Activated naive CD4-positive, alpha-beta T cell treated with anti-CD3 and anti-CD28 coated beads for 36 hours (primary cell): ENCODE measurements at regions not wholly inside any gene's neighbourhood (a gene's known extent, or its start where the extent isn't known, plus 50 kb on each side); places are given as distances from the start of the nearest gene placed in this dataset.

Experiments used
- CTCF ChIA-PET: fragments of 350-600 bp; sonication (Branson Sonifier 250); formaldehyde crosslinking; loops from one replicate; lab custom pipeline; 2021; ENCODE audit warnings: antibody characterized with exemption; lab: Charles Lee
- DNase-seq: peaks from one replicate; pipeline ENCODE4 v3.0.0-alpha.2; 2020
- H3K27ac Mint-ChIP-seq: one replicate; pipeline ENCODE4 v1.8.0; 2021; ENCODE audit warnings: mild to moderate bottlenecking, mixed read lengths
- H3K27me3 Mint-ChIP-seq: one replicate; pipeline ENCODE4 v1.8.0; 2021; ENCODE audit warnings: low read depth, mixed read lengths
- H3K36me3 Mint-ChIP-seq: one replicate; pipeline ENCODE4 v1.8.0; 2021; ENCODE audit warnings: low read depth, mixed read lengths
- H3K4me1 Mint-ChIP-seq: one replicate; pipeline ENCODE4 v1.8.0; 2021; ENCODE audit warnings: low read depth, mixed read lengths
- H3K4me3 Mint-ChIP-seq: one replicate; pipeline ENCODE4 v1.8.0; 2021; ENCODE audit warnings: mild to moderate bottlenecking, moderate library complexity, mixed read lengths
- H3K9me3 Mint-ChIP-seq: one replicate; pipeline ENCODE4 v1.8.0; 2021; ENCODE audit warnings: mixed read lengths
- intact Hi-C: fragments of 100-400 bp; cut with micrococcal nuclease; formaldehyde crosslinking; loops from one replicate; pipeline ENCODE4 v1.15.1; 2023

DNA sequence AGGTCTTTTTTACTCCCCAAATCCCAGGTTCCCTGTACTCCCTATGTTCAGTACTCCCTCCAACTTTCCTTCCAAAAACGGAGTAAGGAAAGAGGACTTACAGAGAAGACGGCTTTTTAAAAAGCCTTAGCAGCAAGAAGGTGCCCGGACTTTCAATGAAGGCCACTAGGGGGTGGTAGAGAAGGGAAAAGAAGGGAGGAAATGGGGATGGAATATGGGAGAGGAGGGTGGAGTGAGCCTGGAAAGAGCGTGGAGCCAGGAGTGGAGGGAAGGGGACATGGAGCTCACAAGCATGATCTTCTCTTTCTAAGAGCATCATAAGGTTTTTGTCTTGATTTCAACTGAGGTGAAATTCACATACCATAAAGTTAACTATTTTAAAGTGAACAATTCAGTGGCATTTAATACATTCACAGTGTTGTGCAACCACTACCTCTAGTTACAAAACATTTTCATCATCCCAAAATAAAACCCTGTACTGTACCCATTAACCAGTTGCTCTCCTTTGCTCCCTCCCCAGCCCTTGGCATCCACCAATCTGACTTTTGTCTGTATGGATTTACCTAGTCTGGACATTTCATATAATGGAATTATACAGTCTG is 129.9 kb downstream of the ZNF281 start:
- Mint-ChIP-seq H3K4me3 (no peak overlapping the region), H3K27me3 (no peaks in the 10 kb centered on the region), H3K4me1 (no peaks in the 10 kb centered on the region), H3K9me3 (no peaks in the 10 kb centered on the region), H3K36me3 (no peaks in the 10 kb centered on the region), H3K27ac (no peak overlapping the region)
- DNase-seq = peak; percentile 62
- intact Hi-C loops = loop anchor here (1.0 kb wide), 2 partner anchors 208 to 230 kb away; no protein-coding TSS in a partner anchor
- CTCF ChIA-PET = interaction anchor here (0.7 to 2.9 kb wide), 22 partner anchors 15 to 250 kb away, joined by 3 to 13 read pairs (median 3); no protein-coding TSS in a partner anchor

- Mint-ChIP-seq H3K9me3 (no peaks in the 10 kb centered on the region), H3K27ac (no peak overlapping the region), H3K36me3 (no peaks in the 10 kb centered on the region), H3K4me3 (no peak overlapping the region), H3K4me1 (peaks cover 7% of the 10 kb centered on the region), H3K27me3 (no peaks in the 10 kb centered on the region)
- intact Hi-C loops = loop anchor here (1.0 kb wide), 2 partner anchors 137 to 592 kb away; no protein-coding TSS in a partner anchor
- DNase-seq = no peak
- CTCF ChIA-PET = interaction anchor here (0.6 to 1.4 kb wide), 8 partner anchors 13 to 280 kb away, joined by 3 to 9 read pairs (median 4); no protein-coding TSS in a partner anchor
Observed at GRCh38 chr1:200275816-200276453, 133.9 kb downstream of the ZNF281 start.

DNA sequence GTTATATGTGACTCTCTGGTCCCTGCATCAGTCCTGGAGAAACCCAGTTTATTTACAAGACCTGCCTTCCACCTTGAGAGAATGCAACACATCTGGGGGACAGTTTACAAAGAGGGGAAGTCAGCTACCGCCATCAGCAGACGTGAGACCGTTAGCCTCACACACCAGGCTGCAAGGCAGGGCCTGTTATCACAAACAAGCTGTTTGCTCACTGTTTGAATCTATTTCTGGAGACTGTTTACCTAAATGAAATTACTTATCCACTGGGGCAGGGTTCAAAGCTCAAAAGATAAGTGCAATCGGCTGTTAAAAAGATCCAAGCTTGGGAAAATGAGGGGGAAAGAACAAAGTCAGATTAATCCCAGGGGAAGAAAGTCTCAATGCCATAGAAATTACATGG is 134.4 kb downstream of the ZNF281 start:
- Mint-ChIP-seq H3K4me1 (peaks cover 7% of the 10 kb centered on the region), H3K9me3 (no peaks in the 10 kb centered on the region), H3K27ac (no peak overlapping the region), H3K36me3 (no peaks in the 10 kb centered on the region), H3K4me3 (no peak overlapping the region), H3K27me3 (no peaks in the 10 kb centered on the region)
- DNase-seq = no peak
- CTCF ChIA-PET = interaction anchor here (0.6 to 1.4 kb wide), 4 partner anchors 136 to 723 kb away, joined by 3 to 9 read pairs (median 4); no protein-coding TSS in a partner anchor
- intact Hi-C loops = no loop called here

GRCh38 chr1:200274116-200274515 is 135.7 kb downstream of the ZNF281 start:
- Mint-ChIP-seq H3K36me3 (no peaks in the 10 kb centered on the region), H3K27ac (no peak overlapping the region), H3K27me3 (no peaks in the 10 kb centered on the region), H3K4me1 (peaks cover 7% of the 10 kb centered on the region), H3K4me3 (no peak overlapping the region), H3K9me3 (no peaks in the 10 kb centered on the region)
- intact Hi-C loops = no loop called here
- no peak for DNase-seq
- CTCF ChIA-PET = interaction anchor here (0.6 to 1.9 kb wide), 9 partner anchors 38 to 589 kb away, joined by 3 to 6 read pairs (median 3); no protein-coding TSS in a partner anchor

GRCh38 chr1:200272481-200273068 is 137.3 kb downstream of the ZNF281 start:
- Mint-ChIP-seq H3K36me3 (no peaks in the 10 kb centered on the region), H3K4me1 (peaks cover 7% of the 10 kb centered on the region), H3K27me3 (no peaks in the 10 kb centered on the region), H3K9me3 (no peaks in the 10 kb centered on the region), H3K27ac (no peak overlapping the region), H3K4me3 (no peak overlapping the region)
- CTCF ChIA-PET = interaction anchor here (0.6 to 1.0 kb wide), 4 partner anchors 9 to 76 kb away, joined by 3 to 6 read pairs (median 3); no protein-coding TSS in a partner anchor
- intact Hi-C loops = no loop called here
- DNase-seq = no peak

GRCh38 chr1:200269256-200269655 is 140.6 kb downstream of the ZNF281 start:
- Mint-ChIP-seq H3K27me3 (no peaks in the 10 kb centered on the region), H3K4me3 (no peak overlapping the region), H3K9me3 (no peaks in the 10 kb centered on the region), H3K27ac (no peak overlapping the region), H3K36me3 (no peaks in the 10 kb centered on the region), H3K4me1 (peaks cover 7% of the 10 kb centered on the region)
- CTCF ChIA-PET = no interaction called here
- DNase-seq = no peak
- intact Hi-C loops = no loop called here

DNA sequence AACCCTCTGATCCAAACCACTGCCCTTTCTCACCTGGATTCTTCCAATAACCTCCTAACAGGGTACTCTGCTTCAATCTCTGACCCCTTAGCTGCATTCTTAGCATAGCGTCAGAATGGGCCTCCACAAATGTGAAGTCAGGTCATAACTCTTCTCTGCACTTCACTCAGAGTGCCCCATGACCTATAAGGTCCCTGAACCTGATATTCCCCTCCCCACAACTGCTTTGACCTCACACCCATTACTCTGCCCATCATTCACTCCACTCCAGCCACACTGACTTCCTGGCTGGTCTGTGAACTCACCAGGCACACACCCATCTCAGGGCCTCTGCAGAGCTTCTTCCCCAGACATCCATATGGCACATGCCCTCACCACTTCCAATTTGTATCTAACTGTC is 141.9 kb downstream of the ZNF281 start:
- H3K27ac Mint-ChIP-seq = no peak overlapping the region
- H3K9me3 Mint-ChIP-seq = no peaks in the 10 kb centered on the region
- no peak overlapping the region for H3K4me3 Mint-ChIP-seq
- intact Hi-C loops = no loop called here
- CTCF ChIA-PET = no interaction called here
- H3K4me1 Mint-ChIP-seq = no peaks in the 10 kb centered on the region
- no peaks in the 10 kb centered on the region for H3K36me3 Mint-ChIP-seq
- H3K27me3 Mint-ChIP-seq = no peaks in the 10 kb centered on the region
- no peak for DNase-seq

- intact Hi-C loops = no loop called here
- no peak overlapping the region for H3K27ac Mint-ChIP-seq
- no peaks in the 10 kb centered on the region for H3K36me3 Mint-ChIP-seq
- H3K9me3 Mint-ChIP-seq = no peaks in the 10 kb centered on the region
- no peaks in the 10 kb centered on the region for H3K4me1 Mint-ChIP-seq
- no peaks in the 10 kb centered on the region for H3K27me3 Mint-ChIP-seq
- CTCF ChIA-PET = no interaction called here
- no peak for DNase-seq
- no peak overlapping the region for H3K4me3 Mint-ChIP-seq
Observed at GRCh38 chr1:200267458-200267857, 142.4 kb downstream of the ZNF281 start.

DNA sequence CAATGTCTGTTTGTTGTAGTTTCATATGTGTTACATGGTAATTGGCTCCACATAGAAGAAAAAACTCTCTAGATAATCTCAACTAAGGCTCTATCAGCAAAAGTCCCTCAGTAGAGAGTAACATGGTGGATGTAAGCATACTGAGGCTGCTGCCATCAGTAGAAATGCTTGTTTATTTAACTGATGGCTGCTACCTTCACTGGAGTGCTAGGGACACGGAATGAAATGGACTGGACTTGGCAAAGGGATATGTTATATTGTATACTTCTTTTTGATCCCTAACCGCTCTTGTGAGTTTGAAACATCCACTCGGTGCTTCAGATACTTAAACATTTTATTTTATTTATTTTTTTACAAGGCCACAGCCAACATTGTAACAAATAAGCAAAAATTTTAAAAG is 143.0 kb downstream of the ZNF281 start:
- H3K27me3 Mint-ChIP-seq = no peaks in the 10 kb centered on the region
- no peaks in the 10 kb centered on the region for H3K4me1 Mint-ChIP-seq
- no peaks in the 10 kb centered on the region for H3K36me3 Mint-ChIP-seq
- no peaks in the 10 kb centered on the region for H3K9me3 Mint-ChIP-seq
- no peak overlapping the region for H3K4me3 Mint-ChIP-seq
- no peak for DNase-seq
- CTCF ChIA-PET = no interaction called here
- no peak overlapping the region for H3K27ac Mint-ChIP-seq
- intact Hi-C loops = no loop called here

- H3K27ac Mint-ChIP-seq = no peak overlapping the region
- H3K36me3 Mint-ChIP-seq = no peaks in the 10 kb centered on the region
- H3K27me3 Mint-ChIP-seq = no peaks in the 10 kb centered on the region
- H3K4me1 Mint-ChIP-seq = no peaks in the 10 kb centered on the region
- no peaks in the 10 kb centered on the region for H3K9me3 Mint-ChIP-seq
- H3K4me3 Mint-ChIP-seq = no peak overlapping the region
- intact Hi-C loops = no loop called here
- DNase-seq = no peak
- CTCF ChIA-PET = no interaction called here
Observed at GRCh38 chr1:200265881-200266280, 144.0 kb downstream of the ZNF281 start.

GRCh38 chr1:200265104-200265503 is 144.7 kb downstream of the ZNF281 start:
- Mint-ChIP-seq H3K4me1 (no peaks in the 10 kb centered on the region), H3K36me3 (no peaks in the 10 kb centered on the region), H3K27me3 (no peaks in the 10 kb centered on the region), H3K27ac (no peak overlapping the region), H3K4me3 (no peak overlapping the region), H3K9me3 (no peaks in the 10 kb centered on the region)
- CTCF ChIA-PET = interaction anchor here (0.6 kb wide), 1 partner anchor 478 kb away, joined by 5 read pairs; no protein-coding TSS in a partner anchor
- intact Hi-C loops = no loop called here
- DNase-seq = no peak

GRCh38 chr1:200263203-200263602 is 146.6 kb downstream of the ZNF281 start:
- H3K9me3 Mint-ChIP-seq = no peaks in the 10 kb centered on the region
- intact Hi-C loops = no loop called here
- H3K27me3 Mint-ChIP-seq = no peaks in the 10 kb centered on the region
- CTCF ChIA-PET = interaction anchor here (0.7 to 1.7 kb wide), 3 partner anchors 10 to 32 kb away, joined by 3 to 4 read pairs (median 3); no protein-coding TSS in a partner anchor
- H3K36me3 Mint-ChIP-seq = no peaks in the 10 kb centered on the region
- H3K4me3 Mint-ChIP-seq = no peak overlapping the region
- H3K4me1 Mint-ChIP-seq = no peaks in the 10 kb centered on the region
- no peak for DNase-seq
- no peak overlapping the region for H3K27ac Mint-ChIP-seq
